ENCODE measurements at regions not wholly inside any gene's neighbourhood (a gene's known extent, or its start where the extent isn't known, plus 50 kb on each side); places are given as distances from the start of the nearest gene placed in this dataset.

- Histone ChIP-seq H4K20me1 (ENCODE audit: insufficient read depth, low read length, poor library complexity, severe bottlenecking) (no peaks in the 10 kb centered on the region), H3K4me2 (ENCODE audit: low read depth, low read length, poor library complexity, severe bottlenecking) (no peak overlapping the region), H3K36me3 (ENCODE audit: insufficient read depth, low read length) (no peaks in the 10 kb centered on the region), H3K4me1 (ENCODE audit: insufficient read depth, low read length, poor library complexity, severe bottlenecking) (no peaks in the 10 kb centered on the region), H3K9me3 (ENCODE audit: insufficient read depth, low read depth, low read length) (no peaks in the 10 kb centered on the region), H3K27me3 (ENCODE audit: insufficient read depth, low read length, poor library complexity, severe bottlenecking) (no peaks in the 10 kb centered on the region), H3K79me2 (ENCODE audit: insufficient read depth, low read length) (no peaks in the 10 kb centered on the region), H3K9me2 (replicated peaks; ENCODE audit: low read depth, low read length) (no peaks in the 10 kb centered on the region), H3K9ac (ENCODE audit: low read depth, low read length, poor library complexity, severe bottlenecking) (no peak overlapping the region), H3F3A (ENCODE audit: low read depth) (no peaks in the 10 kb centered on the region), H2AFZ (ENCODE audit: low read length) (no peak overlapping the region), H3K4me3 (ENCODE audit: low read length, poor library complexity, severe bottlenecking) (no peak overlapping the region)
- TF ChIP-seq, protein P1, sequence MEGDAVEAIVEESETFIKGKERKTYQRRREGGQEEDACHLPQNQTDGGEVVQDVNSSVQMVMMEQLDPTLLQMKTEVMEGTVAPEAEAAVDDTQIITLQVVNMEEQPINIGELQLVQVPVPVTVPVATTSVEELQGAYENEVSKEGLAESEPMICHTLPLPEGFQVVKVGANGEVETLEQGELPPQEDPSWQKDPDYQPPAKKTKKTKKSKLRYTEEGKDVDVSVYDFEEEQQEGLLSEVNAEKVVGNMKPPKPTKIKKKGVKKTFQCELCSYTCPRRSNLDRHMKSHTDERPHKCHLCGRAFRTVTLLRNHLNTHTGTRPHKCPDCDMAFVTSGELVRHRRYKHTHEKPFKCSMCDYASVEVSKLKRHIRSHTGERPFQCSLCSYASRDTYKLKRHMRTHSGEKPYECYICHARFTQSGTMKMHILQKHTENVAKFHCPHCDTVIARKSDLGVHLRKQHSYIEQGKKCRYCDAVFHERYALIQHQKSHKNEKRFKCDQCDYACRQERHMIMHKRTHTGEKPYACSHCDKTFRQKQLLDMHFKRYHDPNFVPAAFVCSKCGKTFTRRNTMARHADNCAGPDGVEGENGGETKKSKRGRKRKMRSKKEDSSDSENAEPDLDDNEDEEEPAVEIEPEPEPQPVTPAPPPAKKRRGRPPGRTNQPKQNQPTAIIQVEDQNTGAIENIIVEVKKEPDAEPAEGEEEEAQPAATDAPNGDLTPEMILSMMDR (conservative IDR thresholded peaks at IDR 0.05; ENCODE audit: low read length) = no peak
- no peak for TF ChIP-seq EZH2phosphoT487 (IDR thresholded peaks at IDR 0.05; ENCODE audit: borderline replicate concordance)
Observed at GRCh38 chr2:34998741-34999140, 1356.8 kb upstream of the CRIM1 start.

DNA sequence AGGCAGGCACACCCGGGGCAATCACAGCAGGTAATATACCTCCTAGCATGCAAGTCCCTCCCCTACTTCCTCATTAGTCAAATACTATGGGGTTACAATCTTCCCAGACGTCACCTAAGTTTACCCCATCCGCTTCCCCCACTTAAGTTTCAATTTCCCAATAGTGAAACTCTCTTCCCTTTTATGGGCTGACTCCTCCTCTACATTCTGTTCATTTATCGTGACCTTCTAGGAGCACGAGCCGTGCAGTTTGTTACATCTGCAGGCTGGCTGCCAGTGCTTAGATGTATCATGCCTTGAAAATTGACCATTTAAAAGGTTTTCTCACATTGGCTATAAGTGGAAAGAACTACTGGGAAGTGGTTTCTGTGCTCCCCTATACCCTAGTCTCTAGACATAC lies 1357.8 kb upstream of the CRIM1 start:
- Histone ChIP-seq H3K4me3 (ENCODE audit: low read length, poor library complexity, severe bottlenecking) (no peak overlapping the region), H3K9me3 (ENCODE audit: insufficient read depth, low read depth, low read length) (no peaks in the 10 kb centered on the region), H3K27me3 (ENCODE audit: insufficient read depth, low read length, poor library complexity, severe bottlenecking) (no peaks in the 10 kb centered on the region), H2AFZ (ENCODE audit: low read length) (no peak overlapping the region), H3K4me1 (ENCODE audit: insufficient read depth, low read length, poor library complexity, severe bottlenecking) (no peaks in the 10 kb centered on the region), H3F3A (ENCODE audit: low read depth) (no peaks in the 10 kb centered on the region), H3K9ac (ENCODE audit: low read depth, low read length, poor library complexity, severe bottlenecking) (no peak overlapping the region), H3K36me3 (ENCODE audit: insufficient read depth, low read length) (no peaks in the 10 kb centered on the region), H4K20me1 (ENCODE audit: insufficient read depth, low read length, poor library complexity, severe bottlenecking) (no peaks in the 10 kb centered on the region), H3K9me2 (replicated peaks; ENCODE audit: low read depth, low read length) (no peaks in the 10 kb centered on the region), H3K4me2 (ENCODE audit: low read depth, low read length, poor library complexity, severe bottlenecking) (no peak overlapping the region), H3K79me2 (ENCODE audit: insufficient read depth, low read length) (no peaks in the 10 kb centered on the region)
- TF ChIP-seq, protein P1 (conservative IDR thresholded peaks at IDR 0.05; ENCODE audit: low read length) = no peak
- no peak for TF ChIP-seq EZH2phosphoT487 (IDR thresholded peaks at IDR 0.05; ENCODE audit: borderline replicate concordance)

GRCh38 chr2:34995196-34995595 lies 1360.4 kb upstream of the CRIM1 start:
- H3K36me3 ChIP-seq (ENCODE audit: insufficient read depth, low read length) = no peaks in the 10 kb centered on the region
- no peaks in the 10 kb centered on the region for H3K9me2 ChIP-seq (replicated peaks; ENCODE audit: low read depth, low read length)
- TF ChIP-seq, protein P1 (conservative IDR thresholded peaks at IDR 0.05; ENCODE audit: low read length) = no peak
- no peak for TF ChIP-seq EZH2phosphoT487 (IDR thresholded peaks at IDR 0.05; ENCODE audit: borderline replicate concordance)
- no peak overlapping the region for H3K9ac ChIP-seq (ENCODE audit: low read depth, low read length, poor library complexity, severe bottlenecking)
- no peaks in the 10 kb centered on the region for H3K4me1 ChIP-seq (ENCODE audit: insufficient read depth, low read length, poor library complexity, severe bottlenecking)
- no peak overlapping the region for H3K4me2 ChIP-seq (ENCODE audit: low read depth, low read length, poor library complexity, severe bottlenecking)
- H3F3A ChIP-seq (ENCODE audit: low read depth) = no peaks in the 10 kb centered on the region
- H4K20me1 ChIP-seq (ENCODE audit: insufficient read depth, low read length, poor library complexity, severe bottlenecking) = no peaks in the 10 kb centered on the region
- H2AFZ ChIP-seq (ENCODE audit: low read length) = no peak overlapping the region
- no peak overlapping the region for H3K4me3 ChIP-seq (ENCODE audit: low read length, poor library complexity, severe bottlenecking)
- H3K79me2 ChIP-seq (ENCODE audit: insufficient read depth, low read length) = no peaks in the 10 kb centered on the region
- H3K9me3 ChIP-seq (ENCODE audit: insufficient read depth, low read depth, low read length) = no peaks in the 10 kb centered on the region
- no peaks in the 10 kb centered on the region for H3K27me3 ChIP-seq (ENCODE audit: insufficient read depth, low read length, poor library complexity, severe bottlenecking)
